H1 (cell line): ENCODE measurements at regions not wholly inside any gene's neighbourhood (a gene's known extent, or its start where the extent isn't known, plus 50 kb on each side); places are given as distances from the start of the nearest gene placed in this dataset.

Experiments
- CTCF ChIA-PET: fragments of 300-600 bp; sonication (Branson Sonifier 250); formaldehyde crosslinking; loops from one replicate; lab custom pipeline; 2021; ENCODE audit not compliant: partially characterized antibody; lab: Charles Lee
- POLR2A ChIA-PET: fragments of 300-600 bp; sonication (Branson Sonifier 250); formaldehyde crosslinking; loops from one replicate; lab custom pipeline; 2021; ENCODE audit warnings: inconsistent platforms; ENCODE audit not compliant: partially characterized antibody; lab: Charles Lee
- DNase-seq, 2 experiments: peaks; one replicate each; pipeline versions ENCODE4 v3.0.0 to v3.0.0-alpha.2; 2010 to 2022; ENCODE audit warnings: low spot score in 2 of 2, low read depth in 1 of 2, mixed read lengths in 1 of 2
- FAIRE-seq: peaks from 2 replicates; lab custom pipeline; 2011; peaks lifted over from hg19 to GRCh38; lab: Jason Lieb, UNC
- H2AFZ ChIP-seq: 2 replicates; pipeline ENCODE4 v1.8.1; 2012; ENCODE audit warnings: low read length, inconsistent platforms
- H2AK5ac ChIP-seq: 2 replicates; pipeline ENCODE4 v1.6.1; 2013; ENCODE audit warnings: low read depth, low read length
- H2BK120ac ChIP-seq: replicated peaks from 2 replicates; pipeline ENCODE3; 2013; ENCODE audit warnings: low read depth, low read length, inconsistent platforms
- H2BK12ac ChIP-seq: 2 replicates; pipeline ENCODE4 v1.6.1; 2013; ENCODE audit warnings: low read depth, low read length
- H2BK15ac ChIP-seq: 2 replicates; pipeline ENCODE4 v1.6.1; 2013; ENCODE audit warnings: low read length
- H2BK20ac ChIP-seq: 2 replicates; pipeline ENCODE4 v1.6.1; 2013; ENCODE audit warnings: low read length
- H2BK5ac ChIP-seq: 2 replicates; pipeline ENCODE4 v1.6.1; 2013; ENCODE audit warnings: low read depth, low read length
- H3K14ac ChIP-seq: 2 replicates; pipeline ENCODE4 v1.6.1; 2013; ENCODE audit warnings: inconsistent platforms; ENCODE audit not compliant: insufficient read length
- H3K18ac ChIP-seq: 2 replicates; pipeline ENCODE4 v1.6.1; 2013; ENCODE audit warnings: low read length; ENCODE audit errors: extremely low read depth
- H3K23ac ChIP-seq: 2 replicates; pipeline ENCODE4 v1.6.1; 2013; ENCODE audit warnings: inconsistent platforms; ENCODE audit not compliant: insufficient read length
- H3K23me2 ChIP-seq: 2 replicates; pipeline ENCODE4 v1.6.1; 2013; ENCODE audit warnings: low read depth, low read length
- H3K27ac ChIP-seq: 2 replicates; pipeline ENCODE4 v1.6.1; 2011; ENCODE audit warnings: low read depth, low read length, inconsistent platforms
- H3K27me3 ChIP-seq, 4 experiments: replicated peaks in 1 of 4; 1 replicate in 1 of 4; 2 replicates in 3 of 4; pipeline versions ENCODE4 v1.6.1 to v1.8.1; 2011 to 2013; ENCODE audit warnings: low read length in 3 of 4, mild to moderate bottlenecking in 3 of 4, inconsistent platforms in 2 of 4, mixed read lengths in 2 of 4, moderate library complexity in 1 of 4; ENCODE audit not compliant: control insufficient read depth in 3 of 4, insufficient read depth in 3 of 4; ENCODE audit errors: extremely low read depth in 1 of 4
- H3K36me3 ChIP-seq, 4 experiments: 2 replicates each; pipeline versions ENCODE4 v1.6.1 to v1.8.1; 2011 to 2013; ENCODE audit warnings: mild to moderate bottlenecking in 4 of 4, low read length in 3 of 4, moderate library complexity in 2 of 4, control low read depth in 1 of 4, inconsistent platforms in 1 of 4; ENCODE audit not compliant: insufficient read depth in 4 of 4, control insufficient read depth in 2 of 4
- H3K4ac ChIP-seq: replicated peaks from 2 replicates; pipeline ENCODE3; 2013; ENCODE audit warnings: low read length, low read depth, mixed read lengths, inconsistent platforms; ENCODE audit not compliant: insufficient read length
- H3K4me1 ChIP-seq, 4 experiments: replicated peaks in 1 of 4; 1 replicate in 1 of 4; 2 replicates in 3 of 4; pipeline versions ENCODE4 v1.6.1 to v1.8.1; 2011 to 2013; ENCODE audit warnings: low read length in 3 of 4, inconsistent platforms in 2 of 4, mixed read lengths in 1 of 4; ENCODE audit not compliant: insufficient read depth in 4 of 4, control insufficient read depth in 3 of 4
- H3K4me2 ChIP-seq, 2 experiments: 2 replicates each; pipeline versions ENCODE4 v1.6.1 to v1.8.1; 2011 to 2013; ENCODE audit warnings: low read depth in 2 of 2, low read length in 2 of 2, control low read depth in 1 of 2, inconsistent platforms in 1 of 2, mild to moderate bottlenecking in 1 of 2; ENCODE audit not compliant: insufficient read depth in 1 of 2
- H3K4me3 ChIP-seq, 4 experiments: fragments of 200-600, 300-600 bp in 1 of 4; sonication (generic), shearing (Covaris generic), sonication (Bioruptor Twin) in 1 of 4; 2 replicates each; pipeline versions ENCODE4 v1.5.1 to v1.8.1; 2011 to 2016; ENCODE audit warnings: low read length in 4 of 4, low read depth in 3 of 4, control low read depth in 2 of 4, inconsistent platforms in 2 of 4, mild to moderate bottlenecking in 2 of 4, mixed read lengths in 1 of 4, moderate library complexity in 1 of 4; ENCODE audit not compliant: insufficient read depth in 2 of 4; ENCODE audit errors: extremely low read depth in 1 of 4
- H3K56ac ChIP-seq: replicated peaks from 2 replicates; pipeline ENCODE3; 2013; ENCODE audit warnings: low read depth, mild to moderate bottlenecking, mixed read lengths, low read length, inconsistent platforms; ENCODE audit not compliant: insufficient read length
- H3K79me1 ChIP-seq: 2 replicates; pipeline ENCODE4 v1.6.1; 2013; ENCODE audit warnings: low read depth, low read length, control low read depth
- H3K79me2 ChIP-seq, 2 experiments: 2 replicates each; pipeline versions ENCODE4 v1.6.1 to v1.8.1; 2012 to 2013; ENCODE audit warnings: low read length in 2 of 2, mild to moderate bottlenecking in 2 of 2, inconsistent platforms in 1 of 2; ENCODE audit not compliant: insufficient read depth in 2 of 2, control insufficient read depth in 1 of 2
- H3K9ac ChIP-seq, 4 experiments: replicated peaks in 1 of 4; 1 replicate in 1 of 4; 2 replicates in 3 of 4; pipeline versions ENCODE4 v1.6.1 to v1.8.1; 2011 to 2013; ENCODE audit warnings: low read depth in 3 of 4, low read length in 3 of 4, control low read depth in 2 of 4, mild to moderate bottlenecking in 2 of 4, moderate library complexity in 2 of 4, inconsistent platforms in 1 of 4; ENCODE audit errors: extremely low read depth in 1 of 4
- H3K9me3 ChIP-seq, 2 experiments: 2 replicates each; pipeline versions ENCODE4 v1.6.1 to v1.8.1; 2012 to 2013; ENCODE audit warnings: mild to moderate bottlenecking in 2 of 2, moderate library complexity in 2 of 2, control low read depth in 1 of 2, inconsistent platforms in 1 of 2, low read depth in 1 of 2, low read length in 1 of 2, mixed read lengths in 1 of 2; ENCODE audit not compliant: insufficient read depth in 2 of 2
- H4K20me1 ChIP-seq, 2 experiments: replicated peaks in 1 of 2; 2 replicates each; pipeline versions ENCODE3 to v1.8.1; 2011 to 2013; ENCODE audit warnings: inconsistent platforms in 2 of 2, low read length in 2 of 2, mild to moderate bottlenecking in 1 of 2; ENCODE audit not compliant: insufficient read depth in 2 of 2, control insufficient read depth in 1 of 2
- H4K5ac ChIP-seq: 2 replicates; pipeline ENCODE4 v1.6.1; 2013; ENCODE audit warnings: low read length, low read depth, mixed read lengths, inconsistent platforms; ENCODE audit not compliant: insufficient read length
- H4K8ac ChIP-seq: 2 replicates; pipeline ENCODE4 v1.8.0; 2013; ENCODE audit warnings: mild to moderate bottlenecking, moderate library complexity, low read length, inconsistent platforms; ENCODE audit not compliant: insufficient read depth; ENCODE audit errors: extremely low read depth
- H4K91ac ChIP-seq: replicated peaks from 2 replicates; pipeline ENCODE3; 2013; ENCODE audit warnings: low read length, mixed read lengths, inconsistent platforms; ENCODE audit not compliant: insufficient read length
- CHD1 ChIP-seq: IDR thresholded peaks from 2 replicates; pipeline ENCODE4 v1.6.1; 2012; ENCODE audit warnings: low read depth, low read length, improper control_type of control experiment
- KDM4A ChIP-seq: IDR thresholded peaks from one replicate; pipeline ENCODE4 v1.7.1; 2012; ENCODE audit warnings: low read depth, mild to moderate bottlenecking, moderate library complexity, low read length, inconsistent platforms; ENCODE audit not compliant: severe bottlenecking
- RAD21 ChIP-seq, 2 experiments: IDR thresholded peaks in 1 of 2; conservative IDR thresholded peaks in 1 of 2; 2 replicates each; pipeline ENCODE4 v1.6.1; 2011; ENCODE audit warnings: low read depth in 2 of 2, low read length in 2 of 2, improper control_type of control experiment in 1 of 2, inconsistent platforms in 1 of 2, mild to moderate bottlenecking in 1 of 2, moderate library complexity in 1 of 2
- RBBP5 ChIP-seq: IDR thresholded peaks from 2 replicates; pipeline ENCODE4 v1.7.1; 2012; ENCODE audit warnings: low read depth, mild to moderate bottlenecking, inconsistent platforms, low read length, moderate library complexity, borderline replicate concordance
- SP4 ChIP-seq: IDR thresholded peaks from 2 replicates; pipeline ENCODE4 v1.6.1; 2012; ENCODE audit warnings: low read length, inconsistent platforms
- WGBS, 2 experiments: shearing (Covaris generic) in 1 of 2; methylation state at CpG; one replicate each; pipeline versions ENCODE4 v1.1.6 to v1.1.7; 2013 to 2015; ENCODE audit warnings: low lambda C conversion rate in 2 of 2, mixed read lengths in 2 of 2, inconsistent platforms in 1 of 2, low coverage in 1 of 2, missing lambda C conversion rate in 1 of 2; ENCODE audit not compliant: insufficient replicate concordance in 2 of 2, insufficient coverage in 1 of 2, insufficient read length in 1 of 2; ENCODE audit errors: extremely low coverage in 1 of 2, missing lambda C conversion rate in 1 of 2; 5-methylcytosine and 5-hydroxymethylcytosine counted together

- no peaks in the 10 kb centered on the region for H3K79me1 ChIP-seq
- H3K27ac ChIP-seq = no peak overlapping the region
- H3K79me2 ChIP-seq = no peaks in the 10 kb centered on the region
- no peak overlapping the region for H3K9ac ChIP-seq
- peak overlapping the region; percentile 51 for H2BK12ac ChIP-seq
- H2BK15ac ChIP-seq = no peak overlapping the region
- TF ChIP-seq CHD1 (no peak), KDM4A (no peak), SP4 (no peak), RAD21 (IDR thresholded peaks at IDR 0.05 in 1 of 2, conservative IDR thresholded peaks at IDR 0.05 in 1 of 2; ENCODE audit: low read depth in 2 of 2, low read length in 2 of 2) (no peak), RBBP5 (no peak)
- no peak overlapping the region for H3K14ac ChIP-seq
- POLR2A ChIA-PET = no interaction called here
- peak overlapping the region; percentile 95; the same call in 1 of the 2 replicates for H2BK20ac ChIP-seq
- no peak overlapping the region for H3K23ac ChIP-seq
- no peaks in the 10 kb centered on the region for H4K20me1 ChIP-seq
- H3K23me2 ChIP-seq = no peaks in the 10 kb centered on the region
- H2BK5ac ChIP-seq = peak overlapping the region; percentile 16; the same call in 1 of the 2 replicates
- no peak overlapping the region for H3K4me3 ChIP-seq
- H3K27me3 ChIP-seq = no peaks in the 10 kb centered on the region
- no peak for FAIRE-seq
- H3K4me1 ChIP-seq = peaks cover 8 to 28% (median 24%) of the 10 kb centered on the region in 4 experiments; a peak in 5 of 7 replicates
- no peak overlapping the region for H2AK5ac ChIP-seq
- H3K9me3 ChIP-seq = no peaks in the 10 kb centered on the region
- CTCF ChIA-PET = interaction anchor here (1.3 kb wide), 1 partner anchor 26 kb away, joined by 4 read pairs; no protein-coding TSS in a partner anchor
- no peak overlapping the region for H4K5ac ChIP-seq
- H2BK120ac ChIP-seq = peak overlapping the region; percentile 91
- H4K8ac ChIP-seq = no peak overlapping the region
- H3K4ac ChIP-seq = peak overlapping the region; percentile 5
- H4K91ac ChIP-seq = peak overlapping the region; percentile 15
- DNase-seq = no peak
- 90% methylated on average over 4 of the region's 4 CpGs; no CpG with 5 or more reads in 1 of the 2 experiments for WGBS, 2 experiments
- no peak overlapping the region for H3K4me2 ChIP-seq
- H3K36me3 ChIP-seq = no peaks in the 10 kb centered on the region
- peak overlapping the region; percentile 2; the same call in 1 of the 2 replicates for H3K18ac ChIP-seq
- peak overlapping the region; percentile 86 for H2AFZ ChIP-seq
- H3K56ac ChIP-seq = no peak overlapping the region
Observed at GRCh38 chr3:43969944-43970343, 271.7 kb upstream of the TOPAZ1 start.
